GM12878 (cell line): ENCODE measurements at regions not wholly inside any gene's neighbourhood (a gene's known extent, or its start where the extent isn't known, plus 50 kb on each side); places are given as distances from the start of the nearest gene placed in this dataset.

ENCODE experiments used
- ATAC-seq: fragments of 200-7000 bp; cut with Tn5 transposase; 3 replicates; pipeline ENCODE4 v1.9.1; 2020; ENCODE audit warnings: mild to moderate bottlenecking, moderate library complexity
- BruUV-seq: library from RNA; stranded (reverse); fragments of 400-500 nt; replicated peaks from 2 replicates; lab custom pipeline; 2021; lab: Mats Ljungman, UMichigan
- CTCF ChIA-PET: fragments of 300-600 bp; sonication (Branson Sonifier 250); formaldehyde crosslinking; extraction: SDS; loops from one replicate; lab custom pipeline; 2021; ENCODE audit warnings: inconsistent platforms; lab: Yijun Ruan, JAX
- POLR2A ChIA-PET: fragments of 350-600 bp; formaldehyde crosslinking; extraction: SDS; loops from one replicate; lab custom pipeline; 2021; ENCODE audit warnings: inconsistent platforms; lab: Charles Lee
- RAD21 ChIA-PET: fragments of 300-600 bp; sonication (Branson Sonifier 250); formaldehyde crosslinking; loops from one replicate; lab custom pipeline; 2023; ENCODE audit warnings: antibody characterized with exemption; ENCODE audit not compliant: unreplicated experiment; lab: Charles Lee
- SMC1A ChIA-PET: fragments of 300-600 bp; sonication (Branson Sonifier 250); formaldehyde crosslinking; loops from one replicate; lab custom pipeline; 2023; ENCODE audit not compliant: unreplicated experiment, uncharacterized antibody; lab: Charles Lee
- DNase-seq: peaks from one replicate; pipeline ENCODE4 v3.0.0-alpha.2; 2011; ENCODE audit warnings: low read depth, low spot score
- FAIRE-seq: peaks from 3 replicates; lab custom pipeline; 2011; peaks lifted over from hg19 to GRCh38; lab: Jason Lieb, UNC
- H2AFZ ChIP-seq: 2 replicates; pipeline ENCODE4 v1.6.0; 2011; ENCODE audit warnings: low read depth, low read length, control low read depth; ENCODE audit not compliant: control insufficient read depth
- H3K27ac ChIP-seq: 2 replicates; pipeline ENCODE4 v1.5.1; 2011; ENCODE audit warnings: control low read depth; ENCODE audit not compliant: control insufficient read depth, insufficient read depth
- H3K27me3 ChIP-seq, 2 experiments: replicated peaks in 1 of 2; 2 replicates each; pipeline versions ENCODE4 v1.6.0 to v1.6.1; 2011; ENCODE audit warnings: low read length in 1 of 2; ENCODE audit not compliant: control insufficient read depth in 2 of 2, insufficient read depth in 2 of 2
- H3K36me3 ChIP-seq, 2 experiments: 2 replicates each; pipeline ENCODE4 v1.5.1; 2011; ENCODE audit warnings: low read length in 1 of 2; ENCODE audit not compliant: control insufficient read depth in 2 of 2, insufficient read depth in 2 of 2
- H3K4me1 ChIP-seq: 2 replicates; pipeline ENCODE4 v1.6.1; 2011; ENCODE audit warnings: mild to moderate bottlenecking, low read length, moderate library complexity, mixed read lengths; ENCODE audit not compliant: control insufficient read depth, insufficient read depth
- H3K4me2 ChIP-seq: 2 replicates; pipeline ENCODE4 v1.6.0; 2011; ENCODE audit warnings: control low read depth; ENCODE audit not compliant: control insufficient read depth, insufficient read depth
- H3K4me3 ChIP-seq: fragments of 200-600 bp; sonication (generic); 2 replicates; pipeline ENCODE4 v1.5.1; 2016
- H3K79me2 ChIP-seq: 2 replicates; pipeline ENCODE4 v1.6.0; 2011; ENCODE audit warnings: low read length; ENCODE audit not compliant: control insufficient read depth, insufficient read depth
- H3K9ac ChIP-seq: 2 replicates; pipeline ENCODE4 v1.8.0; 2011; ENCODE audit warnings: low read length, control low read depth, mixed read lengths; ENCODE audit not compliant: control insufficient read depth, insufficient read depth
- H3K9me3 ChIP-seq: replicated peaks from 3 replicates; pipeline ENCODE4 v1.5.1; 2011; ENCODE audit warnings: mild to moderate bottlenecking, low read length; ENCODE audit not compliant: control insufficient read depth, insufficient read depth
- H4K20me1 ChIP-seq: 2 replicates; pipeline ENCODE4 v1.6.0; 2011; ENCODE audit not compliant: control insufficient read depth, insufficient read depth
- BACH1 ChIP-seq: fragments of 450-650 bp; IDR thresholded peaks from 2 replicates; pipeline ENCODE4 v1.6.1; 2017; ENCODE audit warnings: mild to moderate bottlenecking, borderline replicate concordance
- BRCA1 ChIP-seq: IDR thresholded peaks from 2 replicates; pipeline ENCODE4 v1.6.1; 2011; ENCODE audit warnings: low read depth, low read length, improper control_type of control experiment
- EP300 ChIP-seq, 2 experiments: fragments of 150-350 bp in 1 of 2; IDR thresholded peaks; 2 replicates each; pipeline ENCODE4 v1.6.1; 2011 to 2012; ENCODE audit warnings: low read depth in 2 of 2, low read length in 2 of 2, borderline replicate concordance in 1 of 2, improper control_type of control experiment in 1 of 2, inconsistent platforms in 1 of 2; ENCODE audit not compliant: control insufficient read depth in 1 of 2
- NFYA ChIP-seq: IDR thresholded peaks from 2 replicates; pipeline ENCODE4 v1.6.1; 2011; ENCODE audit warnings: low read depth, mild to moderate bottlenecking, low read length, improper control_type of control experiment, borderline replicate concordance
- SREBF1 ChIP-seq: IDR thresholded peaks from 2 replicates; pipeline ENCODE4 v1.6.1; 2012; ENCODE audit warnings: mild to moderate bottlenecking, low read length
- SREBF2 ChIP-seq: IDR thresholded peaks from 2 replicates; pipeline ENCODE4 v1.6.1; 2012; ENCODE audit warnings: mild to moderate bottlenecking, low read length
- WGBS: methylation state at CpG from one replicate; pipeline ENCODE4 v1.1.6; 2016; ENCODE audit warnings: low lambda C conversion rate; ENCODE audit not compliant: insufficient replicate concordance, insufficient coverage; ENCODE audit errors: missing lambda C conversion rate; 5-methylcytosine and 5-hydroxymethylcytosine counted together
- in situ Hi-C: fragments of 300-500 bp; cut with MboI; formaldehyde crosslinking; loops from 9 replicates; pipeline ENCODE4 v1.14.3; 2018; ENCODE audit warnings: mixed read lengths
- intact Hi-C: fragments of 100-400 bp; cut with micrococcal nuclease; formaldehyde crosslinking; loops from one replicate; pipeline ENCODE4 v1.14.2; 2022; ENCODE audit not compliant: unreplicated experiment
- TF ChIP-seq, protein P1 (sequence below): fragments of 450-650 bp; IDR thresholded peaks from 2 replicates; pipeline ENCODE4 v1.6.1; 2017; ENCODE audit warnings: mild to moderate bottlenecking, low read depth, inconsistent platforms; ENCODE audit not compliant: poor library complexity, severe bottlenecking
- TF ChIP-seq, protein P2 (sequence below): fragments of 450-650 bp; formaldehyde crosslinking; IDR thresholded peaks from 2 replicates; pipeline ENCODE4 v1.4.0; 2022; ENCODE audit warnings: mild to moderate bottlenecking, moderate library complexity
- TF ChIP-seq, protein P3 (sequence below): IDR thresholded peaks from 2 replicates; pipeline ENCODE4 v1.6.1; 2011; ENCODE audit warnings: mild to moderate bottlenecking, low read depth, low read length, moderate library complexity; ENCODE audit not compliant: insufficient replicate concordance
- TF ChIP-seq, protein P4 (sequence below): fragments of 450-650 bp; formaldehyde crosslinking; IDR thresholded peaks from 2 replicates; pipeline ENCODE4 v1.4.0; 2020; ENCODE audit warnings: mild to moderate bottlenecking, moderate library complexity
- TF ChIP-seq, protein P5 (sequence below): IDR thresholded peaks from 2 replicates; pipeline ENCODE4 v1.6.1; 2011; ENCODE audit warnings: borderline replicate concordance, low read depth, mild to moderate bottlenecking, moderate library complexity, mixed read lengths, low read length; ENCODE audit not compliant: insufficient read depth; ENCODE audit errors: extremely low read length

DNA sequence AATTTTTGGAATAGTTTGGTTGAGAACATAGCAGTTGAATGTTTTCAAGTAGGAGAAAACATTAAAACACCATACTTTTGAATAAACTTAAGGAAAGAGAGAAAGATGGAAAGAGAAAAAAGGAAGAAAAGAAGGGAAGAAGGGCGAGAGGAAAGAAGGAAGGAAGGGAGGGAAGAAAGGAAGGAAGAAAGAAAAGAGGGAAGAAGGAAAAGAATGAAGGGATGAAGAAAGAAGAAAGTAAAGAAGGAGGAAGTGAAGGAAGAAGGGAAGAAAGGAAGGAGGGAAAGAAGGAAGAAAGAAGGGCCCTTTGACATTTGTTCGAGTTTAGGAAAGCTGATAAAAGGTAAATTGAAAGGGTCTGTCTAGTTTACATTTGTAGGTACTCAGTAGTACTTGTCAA lies 482.7 kb downstream of the SIPA1L2 start:
- Histone ChIP-seq H2AFZ (no peak overlapping the region), H4K20me1 (no peaks in the 10 kb centered on the region), H3K36me3 (no peaks in the 10 kb centered on the region), H3K27ac (no peak overlapping the region), H3K4me2 (no peak overlapping the region), H3K4me1 (no peaks in the 10 kb centered on the region), H3K9me3 (no peaks in the 10 kb centered on the region), H3K79me2 (no peaks in the 10 kb centered on the region), H3K9ac (no peak overlapping the region), H3K4me3 (no peak overlapping the region), H3K27me3 (no peaks in the 10 kb centered on the region)
- BruUV-seq, result no TSS peak
- FAIRE-seq (no peak), DNase-seq (no peak), ATAC-seq (no peak)
- ChIA-PET RAD21 (no interaction called here), SMC1A (no interaction called here), POLR2A (no interaction called here), CTCF (no interaction called here)
- 17% methylated on average over 2 of the region's 2 CpGs for WGBS
- intact Hi-C loops, result no loop called here
- in situ Hi-C loops, result no loop called here
- TF ChIP-seq SREBF2, result no peak
- TF ChIP-seq, protein P1, sequence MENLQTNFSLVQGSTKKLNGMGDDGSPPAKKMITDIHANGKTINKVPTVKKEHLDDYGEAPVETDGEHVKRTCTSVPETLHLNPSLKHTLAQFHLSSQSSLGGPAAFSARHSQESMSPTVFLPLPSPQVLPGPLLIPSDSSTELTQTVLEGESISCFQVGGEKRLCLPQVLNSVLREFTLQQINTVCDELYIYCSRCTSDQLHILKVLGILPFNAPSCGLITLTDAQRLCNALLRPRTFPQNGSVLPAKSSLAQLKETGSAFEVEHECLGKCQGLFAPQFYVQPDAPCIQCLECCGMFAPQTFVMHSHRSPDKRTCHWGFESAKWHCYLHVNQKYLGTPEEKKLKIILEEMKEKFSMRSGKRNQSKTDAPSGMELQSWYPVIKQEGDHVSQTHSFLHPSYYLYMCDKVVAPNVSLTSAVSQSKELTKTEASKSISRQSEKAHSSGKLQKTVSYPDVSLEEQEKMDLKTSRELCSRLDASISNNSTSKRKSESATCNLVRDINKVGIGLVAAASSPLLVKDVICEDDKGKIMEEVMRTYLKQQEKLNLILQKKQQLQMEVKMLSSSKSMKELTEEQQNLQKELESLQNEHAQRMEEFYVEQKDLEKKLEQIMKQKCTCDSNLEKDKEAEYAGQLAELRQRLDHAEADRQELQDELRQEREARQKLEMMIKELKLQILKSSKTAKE, result no peak
- no peak for TF ChIP-seq NFYA
- TF ChIP-seq, protein P2, sequence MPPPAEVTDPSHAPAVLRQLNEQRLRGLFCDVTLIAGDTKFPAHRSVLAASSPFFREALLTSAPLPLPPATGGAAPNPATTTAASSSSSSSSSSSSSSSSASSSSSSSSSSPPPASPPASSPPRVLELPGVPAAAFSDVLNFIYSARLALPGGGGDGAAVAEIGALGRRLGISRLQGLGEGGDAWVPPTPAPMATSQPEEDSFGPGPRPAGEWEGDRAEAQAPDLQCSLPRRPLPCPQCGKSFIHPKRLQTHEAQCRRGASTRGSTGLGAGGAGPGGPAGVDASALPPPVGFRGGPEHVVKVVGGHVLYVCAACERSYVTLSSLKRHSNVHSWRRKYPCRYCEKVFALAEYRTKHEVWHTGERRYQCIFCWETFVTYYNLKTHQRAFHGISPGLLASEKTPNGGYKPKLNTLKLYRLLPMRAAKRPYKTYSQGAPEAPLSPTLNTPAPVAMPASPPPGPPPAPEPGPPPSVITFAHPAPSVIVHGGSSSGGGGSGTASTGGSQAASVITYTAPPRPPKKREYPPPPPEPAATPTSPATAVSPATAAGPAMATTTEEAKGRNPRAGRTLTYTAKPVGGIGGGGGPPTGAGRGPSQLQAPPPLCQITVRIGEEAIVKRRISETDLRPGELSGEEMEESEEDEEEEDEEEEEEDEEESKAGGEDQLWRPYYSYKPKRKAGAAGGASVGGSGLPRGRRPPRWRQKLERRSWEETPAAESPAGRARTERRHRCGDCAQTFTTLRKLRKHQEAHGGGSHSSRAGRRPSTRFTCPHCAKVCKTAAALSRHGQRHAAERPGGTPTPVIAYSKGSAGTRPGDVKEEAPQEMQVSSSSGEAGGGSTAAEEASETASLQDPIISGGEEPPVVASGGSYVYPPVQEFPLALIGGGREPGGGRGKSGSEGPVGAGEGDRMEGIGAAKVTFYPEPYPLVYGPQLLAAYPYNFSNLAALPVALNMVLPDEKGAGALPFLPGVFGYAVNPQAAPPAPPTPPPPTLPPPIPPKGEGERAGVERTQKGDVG (CRISPR knock-in tag), result no peak
- TF ChIP-seq, protein P3, sequence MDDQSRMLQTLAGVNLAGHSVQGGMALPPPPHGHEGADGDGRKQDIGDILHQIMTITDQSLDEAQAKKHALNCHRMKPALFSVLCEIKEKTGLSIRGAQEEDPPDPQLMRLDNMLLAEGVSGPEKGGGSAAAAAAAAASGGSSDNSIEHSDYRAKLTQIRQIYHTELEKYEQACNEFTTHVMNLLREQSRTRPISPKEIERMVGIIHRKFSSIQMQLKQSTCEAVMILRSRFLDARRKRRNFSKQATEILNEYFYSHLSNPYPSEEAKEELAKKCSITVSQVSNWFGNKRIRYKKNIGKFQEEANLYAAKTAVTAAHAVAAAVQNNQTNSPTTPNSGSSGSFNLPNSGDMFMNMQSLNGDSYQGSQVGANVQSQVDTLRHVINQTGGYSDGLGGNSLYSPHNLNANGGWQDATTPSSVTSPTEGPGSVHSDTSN, result no peak
- no peak for TF ChIP-seq BACH1
- TF ChIP-seq, protein P4, sequence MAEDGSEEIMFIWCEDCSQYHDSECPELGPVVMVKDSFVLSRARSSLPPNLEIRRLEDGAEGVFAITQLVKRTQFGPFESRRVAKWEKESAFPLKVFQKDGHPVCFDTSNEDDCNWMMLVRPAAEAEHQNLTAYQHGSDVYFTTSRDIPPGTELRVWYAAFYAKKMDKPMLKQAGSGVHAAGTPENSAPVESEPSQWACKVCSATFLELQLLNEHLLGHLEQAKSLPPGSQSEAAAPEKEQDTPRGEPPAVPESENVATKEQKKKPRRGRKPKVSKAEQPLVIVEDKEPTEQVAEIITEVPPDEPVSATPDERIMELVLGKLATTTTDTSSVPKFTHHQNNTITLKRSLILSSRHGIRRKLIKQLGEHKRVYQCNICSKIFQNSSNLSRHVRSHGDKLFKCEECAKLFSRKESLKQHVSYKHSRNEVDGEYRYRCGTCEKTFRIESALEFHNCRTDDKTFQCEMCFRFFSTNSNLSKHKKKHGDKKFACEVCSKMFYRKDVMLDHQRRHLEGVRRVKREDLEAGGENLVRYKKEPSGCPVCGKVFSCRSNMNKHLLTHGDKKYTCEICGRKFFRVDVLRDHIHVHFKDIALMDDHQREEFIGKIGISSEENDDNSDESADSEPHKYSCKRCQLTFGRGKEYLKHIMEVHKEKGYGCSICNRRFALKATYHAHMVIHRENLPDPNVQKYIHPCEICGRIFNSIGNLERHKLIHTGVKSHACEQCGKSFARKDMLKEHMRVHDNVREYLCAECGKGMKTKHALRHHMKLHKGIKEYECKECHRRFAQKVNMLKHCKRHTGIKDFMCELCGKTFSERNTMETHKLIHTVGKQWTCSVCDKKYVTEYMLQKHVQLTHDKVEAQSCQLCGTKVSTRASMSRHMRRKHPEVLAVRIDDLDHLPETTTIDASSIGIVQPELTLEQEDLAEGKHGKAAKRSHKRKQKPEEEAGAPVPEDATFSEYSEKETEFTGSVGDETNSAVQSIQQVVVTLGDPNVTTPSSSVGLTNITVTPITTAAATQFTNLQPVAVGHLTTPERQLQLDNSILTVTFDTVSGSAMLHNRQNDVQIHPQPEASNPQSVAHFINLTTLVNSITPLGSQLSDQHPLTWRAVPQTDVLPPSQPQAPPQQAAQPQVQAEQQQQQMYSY, result no peak
- TF ChIP-seq EP300 (IDR thresholded peaks at IDR 0.05; ENCODE audit: borderline replicate concordance in 1 of 2, control insufficient read depth in 1 of 2, low read depth in 2 of 2, low read length in 2 of 2), result no peak
- TF ChIP-seq SREBF1, result no peak
- TF ChIP-seq, protein P5, sequence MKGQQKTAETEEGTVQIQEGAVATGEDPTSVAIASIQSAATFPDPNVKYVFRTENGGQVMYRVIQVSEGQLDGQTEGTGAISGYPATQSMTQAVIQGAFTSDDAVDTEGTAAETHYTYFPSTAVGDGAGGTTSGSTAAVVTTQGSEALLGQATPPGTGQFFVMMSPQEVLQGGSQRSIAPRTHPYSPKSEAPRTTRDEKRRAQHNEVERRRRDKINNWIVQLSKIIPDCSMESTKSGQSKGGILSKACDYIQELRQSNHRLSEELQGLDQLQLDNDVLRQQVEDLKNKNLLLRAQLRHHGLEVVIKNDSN, result no peak
- no peak for TF ChIP-seq BRCA1
